ENCODE measurements at regions not wholly inside any gene's neighbourhood (a gene's known extent, or its start where the extent isn't known, plus 50 kb on each side); places are given as distances from the start of the nearest gene placed in this dataset.

DNA sequence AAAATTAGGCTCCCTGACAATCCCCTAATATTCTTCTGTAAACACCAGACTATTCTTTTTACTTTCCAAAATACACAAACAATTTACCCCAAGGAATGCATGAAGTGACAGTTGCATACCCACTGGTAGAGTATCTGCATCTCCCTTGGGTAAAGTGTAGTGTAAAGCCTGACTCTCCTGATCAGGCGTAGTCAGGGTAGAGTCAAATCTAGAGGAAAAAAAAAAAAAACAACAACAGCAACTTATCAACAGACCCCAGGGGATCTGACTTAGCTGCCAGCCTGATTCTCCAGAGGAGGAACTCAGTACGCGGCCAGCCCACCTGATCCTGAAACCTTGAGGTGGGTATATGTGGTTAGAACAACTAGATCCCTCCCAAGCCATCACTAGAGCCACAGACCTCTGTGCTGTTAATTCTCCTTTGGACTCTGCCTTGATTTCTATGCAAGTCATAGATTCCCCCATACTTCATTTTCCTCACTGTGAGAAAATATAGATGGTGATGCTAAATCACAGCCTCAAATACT is 61.0 kb downstream of the ZNF608 start:
- ATAC-seq, result no peak

More for the DNA sequence above, 61.0 kb downstream of the ZNF608 start:
- Histone ChIP-seq H3K4me1 (replicated peaks in 1 of 2; ENCODE audit: control insufficient read depth in 2 of 2, insufficient read depth in 2 of 2, low read length in 2 of 2) (no peaks in the 10 kb centered on the region), H3K27ac (ENCODE audit: extremely low read depth, low read depth, low read length) (no peak overlapping the region), H3K27me3 (ENCODE audit: control insufficient read depth in 2 of 2, insufficient read depth in 2 of 2, low read length in 2 of 2) (no peaks in the 10 kb centered on the region), H3K36me3 (ENCODE audit: control insufficient read depth, insufficient read depth, low read length) (no peaks in the 10 kb centered on the region), H3K4me2 (ENCODE audit: insufficient read depth, low read length) (no peak overlapping the region), H3K9me3 (replicated peaks; ENCODE audit: control insufficient read depth, insufficient read depth, low read depth, low read length) (no peaks in the 10 kb centered on the region), H3K9ac (ENCODE audit: insufficient read depth in 1 of 2, low read depth in 2 of 2, low read length in 2 of 2) (no peak overlapping the region), H2AFZ (ENCODE audit: low read depth, low read length) (no peak overlapping the region), H3K9me1 (ENCODE audit: control insufficient read depth, insufficient read depth, low read length) (no peaks in the 10 kb centered on the region), H3K79me2 (ENCODE audit: control insufficient read depth, insufficient read depth, low read length) (no peaks in the 10 kb centered on the region), H4K20me1 (replicated peaks; ENCODE audit: control insufficient read depth, insufficient read depth, low read length) (no peaks in the 10 kb centered on the region), H3K4me3 (no peak overlapping the region)
- FAIRE-seq (no peak), DNase-seq (ENCODE audit: extremely low read depth in 1 of 4, low spot score in 3 of 4) (no peak)
- 50% methylated on average over 2 of the region's 3 CpGs for WGBS (ENCODE audit: insufficient coverage, low coverage, missing lambda C conversion rate)
- in situ Hi-C loops (cut with MboI) (no loop called here), intact Hi-C loops (cut with micrococcal nuclease) (no loop called here)
- TF ChIP-seq PCBP1 (IDR thresholded peaks at IDR 0.05; ENCODE audit: low read depth, low read length, poor library complexity, severe bottlenecking) (no peak), CBX5 (IDR thresholded peaks at IDR 0.05; ENCODE audit: borderline replicate concordance, low read depth) (no peak), ZEB2 (IDR thresholded peaks at IDR 0.05) (no peak), KDM2B (CRISPR knock-in tag; IDR thresholded peaks at IDR 0.05) (no peak), ZNF583 (CRISPR knock-in tag; IDR thresholded peaks at IDR 0.05) (no peak), CCNT2 (IDR thresholded peaks at IDR 0.05; ENCODE audit: borderline replicate concordance, extremely low read depth, insufficient read length, low read depth, low read length) (no peak), TAF9B (IDR thresholded peaks at IDR 0.05; ENCODE audit: partially characterized antibody) (no peak), SIN3B (IDR thresholded peaks at IDR 0.05; ENCODE audit: low read depth) (no peak)
- TF ChIP-seq, protein P1, sequence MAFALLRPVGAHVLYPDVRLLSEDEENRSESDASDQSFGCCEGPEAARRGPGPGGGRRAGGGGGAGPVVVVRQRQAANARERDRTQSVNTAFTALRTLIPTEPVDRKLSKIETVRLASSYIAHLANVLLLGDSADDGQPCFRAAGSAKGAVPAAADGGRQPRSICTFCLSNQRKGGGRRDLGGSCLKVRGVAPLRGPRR (CRISPR knock-in tag; IDR thresholded peaks at IDR 0.05), result no peak
- TF ChIP-seq, protein P2, sequence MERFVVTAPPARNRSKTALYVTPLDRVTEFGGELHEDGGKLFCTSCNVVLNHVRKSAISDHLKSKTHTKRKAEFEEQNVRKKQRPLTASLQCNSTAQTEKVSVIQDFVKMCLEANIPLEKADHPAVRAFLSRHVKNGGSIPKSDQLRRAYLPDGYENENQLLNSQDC (CRISPR knock-in tag; IDR thresholded peaks at IDR 0.05), result no peak
- TF ChIP-seq, protein P3, sequence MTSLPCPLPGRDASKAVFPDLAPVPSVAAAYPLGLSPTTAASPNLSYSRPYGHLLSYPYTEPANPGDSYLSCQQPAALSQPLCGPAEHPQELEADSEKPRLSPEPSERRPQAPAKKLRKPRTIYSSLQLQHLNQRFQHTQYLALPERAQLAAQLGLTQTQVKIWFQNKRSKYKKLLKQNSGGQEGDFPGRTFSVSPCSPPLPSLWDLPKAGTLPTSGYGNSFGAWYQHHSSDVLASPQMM (CRISPR knock-in tag; IDR thresholded peaks at IDR 0.05), result no peak
- TF ChIP-seq, protein P4, sequence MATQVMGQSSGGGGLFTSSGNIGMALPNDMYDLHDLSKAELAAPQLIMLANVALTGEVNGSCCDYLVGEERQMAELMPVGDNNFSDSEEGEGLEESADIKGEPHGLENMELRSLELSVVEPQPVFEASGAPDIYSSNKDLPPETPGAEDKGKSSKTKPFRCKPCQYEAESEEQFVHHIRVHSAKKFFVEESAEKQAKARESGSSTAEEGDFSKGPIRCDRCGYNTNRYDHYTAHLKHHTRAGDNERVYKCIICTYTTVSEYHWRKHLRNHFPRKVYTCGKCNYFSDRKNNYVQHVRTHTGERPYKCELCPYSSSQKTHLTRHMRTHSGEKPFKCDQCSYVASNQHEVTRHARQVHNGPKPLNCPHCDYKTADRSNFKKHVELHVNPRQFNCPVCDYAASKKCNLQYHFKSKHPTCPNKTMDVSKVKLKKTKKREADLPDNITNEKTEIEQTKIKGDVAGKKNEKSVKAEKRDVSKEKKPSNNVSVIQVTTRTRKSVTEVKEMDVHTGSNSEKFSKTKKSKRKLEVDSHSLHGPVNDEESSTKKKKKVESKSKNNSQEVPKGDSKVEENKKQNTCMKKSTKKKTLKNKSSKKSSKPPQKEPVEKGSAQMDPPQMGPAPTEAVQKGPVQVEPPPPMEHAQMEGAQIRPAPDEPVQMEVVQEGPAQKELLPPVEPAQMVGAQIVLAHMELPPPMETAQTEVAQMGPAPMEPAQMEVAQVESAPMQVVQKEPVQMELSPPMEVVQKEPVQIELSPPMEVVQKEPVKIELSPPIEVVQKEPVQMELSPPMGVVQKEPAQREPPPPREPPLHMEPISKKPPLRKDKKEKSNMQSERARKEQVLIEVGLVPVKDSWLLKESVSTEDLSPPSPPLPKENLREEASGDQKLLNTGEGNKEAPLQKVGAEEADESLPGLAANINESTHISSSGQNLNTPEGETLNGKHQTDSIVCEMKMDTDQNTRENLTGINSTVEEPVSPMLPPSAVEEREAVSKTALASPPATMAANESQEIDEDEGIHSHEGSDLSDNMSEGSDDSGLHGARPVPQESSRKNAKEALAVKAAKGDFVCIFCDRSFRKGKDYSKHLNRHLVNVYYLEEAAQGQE (IDR thresholded peaks at IDR 0.05; ENCODE audit: borderline replicate concordance), result no peak
- TF ChIP-seq, protein P4 (CRISPR knock-in tag; IDR thresholded peaks at IDR 0.05; ENCODE audit: low read depth), result no peak
- TF ChIP-seq, protein P5, sequence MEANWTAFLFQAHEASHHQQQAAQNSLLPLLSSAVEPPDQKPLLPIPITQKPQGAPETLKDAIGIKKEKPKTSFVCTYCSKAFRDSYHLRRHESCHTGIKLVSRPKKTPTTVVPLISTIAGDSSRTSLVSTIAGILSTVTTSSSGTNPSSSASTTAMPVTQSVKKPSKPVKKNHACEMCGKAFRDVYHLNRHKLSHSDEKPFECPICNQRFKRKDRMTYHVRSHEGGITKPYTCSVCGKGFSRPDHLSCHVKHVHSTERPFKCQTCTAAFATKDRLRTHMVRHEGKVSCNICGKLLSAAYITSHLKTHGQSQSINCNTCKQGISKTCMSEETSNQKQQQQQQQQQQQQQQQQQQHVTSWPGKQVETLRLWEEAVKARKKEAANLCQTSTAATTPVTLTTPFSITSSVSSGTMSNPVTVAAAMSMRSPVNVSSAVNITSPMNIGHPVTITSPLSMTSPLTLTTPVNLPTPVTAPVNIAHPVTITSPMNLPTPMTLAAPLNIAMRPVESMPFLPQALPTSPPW (CRISPR knock-in tag; IDR thresholded peaks at IDR 0.05), result no peak
- POLR2A ChIA-PET, result no interaction called here
- BruUV-seq (replicated peaks), result no TSS peak
- CTCF ChIA-PET (ENCODE audit: low intra/inter-chr PET ratio), result no interaction called here

Measured in K562 (cell line).